AG09309 (cell line): ENCODE measurements at regions not wholly inside any gene's neighbourhood (a gene's known extent, or its start where the extent isn't known, plus 50 kb on each side); places are given as distances from the start of the nearest gene placed in this dataset.

Source experiments
- DNase-seq: peaks from one replicate; pipeline ENCODE4 v3.0.0-alpha.2; 2010; ENCODE audit warnings: low read depth
- H3K4me3 ChIP-seq: 2 replicates; pipeline ENCODE4 v1.5.1; 2011; ENCODE audit warnings: mild to moderate bottlenecking, low read depth, low read length, moderate library complexity; ENCODE audit not compliant: control insufficient read depth
- CTCF ChIP-seq: IDR thresholded peaks from 2 replicates; pipeline ENCODE4 v1.5.1; 2011; ENCODE audit warnings: mild to moderate bottlenecking, low read depth, low read length, inconsistent platforms; ENCODE audit not compliant: insufficient read depth, control insufficient read depth; ENCODE audit errors: missing control alignments

GRCh38 chr14:76615331-76615730 is 145.9 kb upstream of the VASH1 start:
- H3K4me3 ChIP-seq, result no peak overlapping the region
- no peak for DNase-seq
- no peak for TF ChIP-seq CTCF

- TF ChIP-seq CTCF, result no peak
- DNase-seq, result no peak
- H3K4me3 ChIP-seq, result no peak overlapping the region
Observed at GRCh38 chr14:76617440-76617839, 143.8 kb upstream of the VASH1 start.

GRCh38 chr14:76636602-76637001 is 124.7 kb upstream of the VASH1 start:
- TF ChIP-seq CTCF, result no peak
- DNase-seq, result no peak
- no peak overlapping the region for H3K4me3 ChIP-seq

- H3K4me3 ChIP-seq, result no peak overlapping the region
- no peak for DNase-seq
- TF ChIP-seq CTCF, result no peak
Observed at GRCh38 chr14:76638841-76639240, 122.4 kb upstream of the VASH1 start.

GRCh38 chr14:76639606-76640229 is 121.5 kb upstream of the VASH1 start:
- TF ChIP-seq CTCF, result no peak
- DNase-seq, result no peak
- H3K4me3 ChIP-seq, result no peak overlapping the region

- no peak for DNase-seq
- TF ChIP-seq CTCF, result no peak
- no peak overlapping the region for H3K4me3 ChIP-seq
Observed at GRCh38 chr14:76640923-76641395, 120.3 kb upstream of the VASH1 start.
